Mesodermal cell (in vitro differentiated cells): ENCODE measurements at regions not wholly inside any gene's neighbourhood (a gene's known extent, or its start where the extent isn't known, plus 50 kb on each side); places are given as distances from the start of the nearest gene placed in this dataset.

ENCODE experiments used
- H3K27ac ChIP-seq: 2 replicates; pipeline ENCODE4 v1.7.0; 2013; ENCODE audit warnings: mild to moderate bottlenecking, low read depth, low read length, moderate library complexity; ENCODE audit not compliant: severe bottlenecking
- H3K36me3 ChIP-seq: 2 replicates; pipeline ENCODE4 v1.7.1; 2013; ENCODE audit warnings: mild to moderate bottlenecking, low read length, moderate library complexity; ENCODE audit not compliant: control insufficient read depth, insufficient read depth
- H3K4me1 ChIP-seq: one replicate; pipeline ENCODE4 v1.7.1; 2013; ENCODE audit warnings: mild to moderate bottlenecking, low read length; ENCODE audit not compliant: insufficient read depth, control insufficient read depth, poor library complexity, severe bottlenecking
- H3K4me3 ChIP-seq: 2 replicates; pipeline ENCODE4 v1.7.0; 2013; ENCODE audit warnings: low read length, control low read depth, mild to moderate bottlenecking; ENCODE audit not compliant: insufficient read depth, poor library complexity, severe bottlenecking; ENCODE audit errors: extremely low read depth
- H3K9me3 ChIP-seq: 2 replicates; pipeline ENCODE4 v1.7.1; 2013; ENCODE audit warnings: mild to moderate bottlenecking, low read length, moderate library complexity; ENCODE audit not compliant: control insufficient read depth
- WGBS, 2 experiments: methylation state at CpG; one replicate each; pipeline ENCODE4 v1.1.5; 2013; ENCODE audit warnings: missing lambda C conversion rate in 2 of 2; ENCODE audit not compliant: insufficient coverage in 2 of 2; 5-methylcytosine and 5-hydroxymethylcytosine counted together

DNA sequence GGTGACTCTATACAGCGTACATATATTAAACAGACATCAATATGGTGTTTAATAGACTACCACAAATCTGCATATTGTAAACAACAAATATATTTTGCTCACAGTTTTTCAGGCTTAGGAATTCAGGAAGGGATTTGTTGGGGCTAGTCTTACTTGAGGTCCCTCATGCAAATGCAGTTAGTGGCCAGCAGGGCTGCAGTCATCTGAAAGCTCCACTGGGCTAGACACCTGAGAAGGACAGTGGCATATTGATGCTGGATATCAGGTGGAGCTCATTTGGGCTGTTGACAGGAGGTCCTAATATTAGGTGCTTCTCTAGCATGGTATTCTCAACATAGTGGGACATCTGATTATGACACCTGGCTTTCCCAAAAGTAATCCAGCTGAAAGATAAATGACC lies 493.8 kb upstream of the PABPC4L start:
- H3K27ac ChIP-seq = no peak overlapping the region
- no CpG with 5 or more reads among the region's 1 CpG for WGBS, 2 experiments
- no peaks in the 10 kb centered on the region for H3K4me1 ChIP-seq
- no peaks in the 10 kb centered on the region for H3K9me3 ChIP-seq
- H3K4me3 ChIP-seq = no peak overlapping the region
- no peaks in the 10 kb centered on the region for H3K36me3 ChIP-seq

DNA sequence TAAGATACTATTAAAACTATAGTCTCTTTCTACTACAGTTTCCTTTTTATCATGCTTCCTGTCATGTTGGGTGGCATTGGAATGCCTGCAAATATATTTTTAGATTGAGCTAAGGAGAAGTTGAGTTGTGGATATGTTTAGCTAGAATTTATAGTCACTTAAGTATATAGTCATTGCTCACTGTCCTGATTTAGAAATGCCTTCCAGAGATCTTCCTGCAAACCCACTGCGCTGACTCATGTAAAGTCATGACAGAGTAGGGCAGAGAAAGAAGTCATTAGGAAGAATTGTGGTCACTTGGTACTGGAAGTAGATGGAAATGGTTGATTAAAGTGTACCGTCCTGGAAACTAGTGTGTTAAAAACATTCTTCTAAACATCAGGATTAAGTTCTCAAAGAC lies 490.3 kb upstream of the PABPC4L start:
- Histone ChIP-seq H3K9me3 (no peaks in the 10 kb centered on the region), H3K36me3 (no peaks in the 10 kb centered on the region), H3K4me1 (no peaks in the 10 kb centered on the region), H3K27ac (no peak overlapping the region), H3K4me3 (no peak overlapping the region)
- WGBS, 2 experiments = 89% methylated on average over 1 of the region's 2 CpGs; no CpG with 5 or more reads in 1 of the 2 experiments

GRCh38 chr4:134687646-134688628 lies 486.3 kb upstream of the PABPC4L start:
- WGBS, 2 experiments = 81 to 98% methylated on average over 4 to 5 of the region's 5 CpGs
- H3K27ac ChIP-seq = no peak overlapping the region
- no peaks in the 10 kb centered on the region for H3K36me3 ChIP-seq
- H3K9me3 ChIP-seq = no peaks in the 10 kb centered on the region
- H3K4me1 ChIP-seq = no peaks in the 10 kb centered on the region
- no peak overlapping the region for H3K4me3 ChIP-seq

GRCh38 chr4:134677209-134677814 lies 475.7 kb upstream of the PABPC4L start:
- no peak overlapping the region for H3K4me3 ChIP-seq
- H3K27ac ChIP-seq = no peak overlapping the region
- no peaks in the 10 kb centered on the region for H3K36me3 ChIP-seq
- H3K9me3 ChIP-seq = no peaks in the 10 kb centered on the region
- no CpG with 5 or more reads among the region's 1 CpG for WGBS, 2 experiments
- no peaks in the 10 kb centered on the region for H3K4me1 ChIP-seq

GRCh38 chr4:134668237-134668636 lies 466.6 kb upstream of the PABPC4L start:
- WGBS, 2 experiments = 78 to 100% methylated on average over 1 of the region's 2 CpGs
- Histone ChIP-seq H3K27ac (no peak overlapping the region), H3K4me3 (no peak overlapping the region), H3K9me3 (peaks cover 7% of the 10 kb centered on the region), H3K36me3 (no peaks in the 10 kb centered on the region), H3K4me1 (no peaks in the 10 kb centered on the region)

DNA sequence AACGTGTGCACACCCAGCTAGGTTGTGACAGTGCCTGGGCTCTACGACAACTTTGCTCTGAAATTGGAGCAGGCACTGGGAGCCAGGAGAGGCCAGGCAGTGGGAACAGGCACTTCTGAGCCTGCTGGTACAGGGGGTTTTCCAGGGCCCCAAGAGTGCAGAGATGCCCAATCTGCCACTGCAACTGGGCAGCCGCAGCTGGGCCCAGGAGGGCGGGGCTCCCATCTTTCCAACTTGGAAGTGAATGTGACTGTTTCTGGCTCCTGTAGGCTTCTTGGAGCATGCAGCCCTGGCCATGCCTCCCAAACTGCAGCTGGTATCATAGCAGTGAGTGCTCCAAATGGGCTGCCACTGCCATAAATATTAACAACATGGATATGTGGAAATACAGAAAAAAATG lies 465.1 kb upstream of the PABPC4L start:
- 80 to 86% methylated on average over 2 to 4 of the region's 4 CpGs for WGBS, 2 experiments
- Histone ChIP-seq H3K4me3 (no peak overlapping the region), H3K4me1 (no peaks in the 10 kb centered on the region), H3K27ac (no peak overlapping the region), H3K36me3 (no peaks in the 10 kb centered on the region), H3K9me3 (peaks cover 7% of the 10 kb centered on the region)

DNA sequence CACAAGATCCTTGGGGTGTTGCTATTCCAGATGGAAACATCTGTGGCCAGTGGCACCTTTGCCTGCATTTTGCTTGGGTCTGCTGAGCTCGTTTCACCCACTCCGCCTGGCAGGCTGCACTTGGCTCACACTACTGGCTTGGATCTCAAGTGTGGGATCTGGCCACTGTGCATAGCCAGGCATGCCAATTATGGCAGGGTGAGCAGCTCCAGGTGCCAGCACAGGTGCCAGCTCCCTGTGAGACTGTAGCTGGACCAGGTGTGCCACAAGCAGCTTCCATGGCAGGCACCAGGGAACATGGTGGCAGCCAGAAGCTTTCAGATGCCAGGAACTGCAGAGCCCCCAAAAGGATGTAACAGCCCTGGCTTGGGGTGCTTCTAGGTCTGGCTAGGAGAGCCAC lies 463.8 kb upstream of the PABPC4L start:
- no peak overlapping the region for H3K27ac ChIP-seq

GRCh38 chr4:134663742-134664141 lies 462.2 kb upstream of the PABPC4L start:
- Histone ChIP-seq H3K4me1 (no peaks in the 10 kb centered on the region), H3K9me3 (peaks cover 7% of the 10 kb centered on the region)
- WGBS, 2 experiments = no CpG with 5 or more reads among the region's 1 CpG

More for the DNA sequence above, 463.8 kb upstream of the PABPC4L start:
- 79 to 93% methylated on average over 2 of the region's 2 CpGs for WGBS, 2 experiments
- no peaks in the 10 kb centered on the region for H3K4me1 ChIP-seq
- H3K9me3 ChIP-seq = peaks cover 7% of the 10 kb centered on the region
- H3K36me3 ChIP-seq = no peaks in the 10 kb centered on the region
- no peak overlapping the region for H3K4me3 ChIP-seq

GRCh38 chr4:134650461-134650860 lies 448.9 kb upstream of the PABPC4L start:
- no CpG with 5 or more reads among the region's 2 CpGs for WGBS, 2 experiments
- no peaks in the 10 kb centered on the region for H3K4me1 ChIP-seq
- H3K36me3 ChIP-seq = no peaks in the 10 kb centered on the region
- no peaks in the 10 kb centered on the region for H3K9me3 ChIP-seq
- no peak overlapping the region for H3K4me3 ChIP-seq
- H3K27ac ChIP-seq = no peak overlapping the region

More at GRCh38 chr4:134663742-134664141, 462.2 kb upstream of the PABPC4L start:
- Histone ChIP-seq H3K4me3 (no peak overlapping the region), H3K36me3 (no peaks in the 10 kb centered on the region), H3K27ac (no peak overlapping the region)

DNA sequence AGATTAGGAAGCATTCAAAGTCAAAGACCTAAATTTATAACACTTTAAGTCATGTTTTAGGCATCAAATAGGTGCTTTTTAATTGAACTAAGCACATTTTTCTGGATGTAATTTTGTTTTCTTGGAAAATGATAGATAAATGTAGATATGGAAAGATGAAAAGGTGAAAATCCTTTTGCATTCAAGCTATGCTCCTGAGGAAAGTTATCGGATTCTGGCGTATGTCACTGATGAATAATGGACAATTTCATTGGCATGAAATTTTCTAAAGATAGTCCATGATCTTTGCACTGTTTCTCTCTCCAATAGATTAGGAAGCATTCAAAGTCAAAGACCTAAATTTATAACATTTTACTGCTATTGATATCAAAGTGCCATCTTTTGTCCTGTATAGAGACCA lies 444.2 kb upstream of the PABPC4L start:
- H3K4me3 ChIP-seq = no peak overlapping the region
- H3K4me1 ChIP-seq = no peaks in the 10 kb centered on the region
- H3K36me3 ChIP-seq = no peaks in the 10 kb centered on the region
- 100% methylated on average over 1 of the region's 2 CpGs; no CpG with 5 or more reads in 1 of the 2 experiments for WGBS, 2 experiments
- no peaks in the 10 kb centered on the region for H3K9me3 ChIP-seq
- no peak overlapping the region for H3K27ac ChIP-seq
